Trophoblast cell (in vitro differentiated cells and primary cell): ENCODE measurements at regions not wholly inside any gene's neighbourhood (a gene's known extent, or its start where the extent isn't known, plus 50 kb on each side); places are given as distances from the start of the nearest gene placed in this dataset.
"Not testable (repeated sequence)": the region's sequence is repeated elsewhere in the genome, so short reads cannot be mapped to it uniquely, and the experiment has no call there.

ENCODE experiments used
- DNase-seq, 2 donors: peaks; one replicate each; pipeline ENCODE4 v3.0.0-alpha.2; 2016
- H2AFZ ChIP-seq: 2 replicates; pipeline ENCODE4 v1.6.1; 2013; ENCODE audit warnings: low read length, moderate library complexity, mild to moderate bottlenecking; ENCODE audit not compliant: insufficient read depth, poor library complexity
- H2AK5ac ChIP-seq: 2 replicates; pipeline ENCODE4 v1.6.1; 2013; ENCODE audit warnings: mild to moderate bottlenecking, low read length
- H2BK120ac ChIP-seq: 2 replicates; pipeline ENCODE4 v1.6.1; 2013; ENCODE audit warnings: low read length, mild to moderate bottlenecking, moderate library complexity; ENCODE audit not compliant: insufficient read depth, poor library complexity
- H2BK12ac ChIP-seq: 2 replicates; pipeline ENCODE4 v1.6.1; 2013; ENCODE audit warnings: mild to moderate bottlenecking, low read length, moderate library complexity
- H2BK5ac ChIP-seq: 2 replicates; pipeline ENCODE4 v1.6.1; 2013; ENCODE audit warnings: low read length, low read depth, moderate library complexity, mild to moderate bottlenecking; ENCODE audit not compliant: poor library complexity
- H3K14ac ChIP-seq: 2 replicates; pipeline ENCODE4 v1.6.1; 2013; ENCODE audit warnings: mild to moderate bottlenecking, low read length
- H3K18ac ChIP-seq: 2 replicates; pipeline ENCODE4 v1.6.1; 2013; ENCODE audit warnings: mild to moderate bottlenecking, low read length
- H3K23ac ChIP-seq: 2 replicates; pipeline ENCODE4 v1.6.1; 2013; ENCODE audit warnings: low read length
- H3K27ac ChIP-seq: 2 replicates; pipeline ENCODE4 v1.5.1; 2013; ENCODE audit warnings: low read depth, mild to moderate bottlenecking, inconsistent platforms, low read length, moderate library complexity
- H3K27me3 ChIP-seq: 2 replicates; pipeline ENCODE4 v1.6.1; 2013; ENCODE audit warnings: inconsistent platforms, mild to moderate bottlenecking, low read length, moderate library complexity; ENCODE audit not compliant: insufficient read depth
- H3K36me3 ChIP-seq, 2 experiments: 1 replicate in 1 of 2; 2 replicates in 1 of 2; pipeline ENCODE4 v1.6.1; 2013; ENCODE audit warnings: low read length in 2 of 2, mild to moderate bottlenecking in 2 of 2, moderate library complexity in 1 of 2; ENCODE audit not compliant: insufficient read depth in 2 of 2, control insufficient read depth in 1 of 2
- H3K4ac ChIP-seq: 2 replicates; pipeline ENCODE4 v1.6.1; 2013; ENCODE audit warnings: low read depth, mild to moderate bottlenecking, low read length, moderate library complexity
- H3K4me1 ChIP-seq, 2 experiments: 1 replicate in 1 of 2; 2 replicates in 1 of 2; pipeline ENCODE4 v1.6.1; 2013; ENCODE audit warnings: low read length in 2 of 2, mild to moderate bottlenecking in 2 of 2, moderate library complexity in 1 of 2; ENCODE audit not compliant: insufficient read depth in 2 of 2, control insufficient read depth in 1 of 2
- H3K4me2 ChIP-seq: 2 replicates; pipeline ENCODE4 v1.6.1; 2013; ENCODE audit warnings: inconsistent platforms, mild to moderate bottlenecking, low read length, moderate library complexity
- H3K4me3 ChIP-seq: 2 replicates; pipeline ENCODE4 v1.5.1; 2013; ENCODE audit warnings: mild to moderate bottlenecking, low read depth, low read length, inconsistent platforms
- H3K79me1 ChIP-seq: one replicate; pipeline ENCODE4 v1.6.1; 2013; ENCODE audit warnings: low read length
- H3K79me2 ChIP-seq: 2 replicates; pipeline ENCODE4 v1.6.1; 2013; ENCODE audit warnings: low read length, mild to moderate bottlenecking; ENCODE audit not compliant: control insufficient read depth, insufficient read depth, poor library complexity
- H3K9ac ChIP-seq: 2 replicates; pipeline ENCODE4 v1.6.1; 2013; ENCODE audit warnings: mild to moderate bottlenecking, low read length
- H3K9me3 ChIP-seq: 2 replicates; pipeline ENCODE4 v1.6.1; 2013; ENCODE audit warnings: low read depth, mild to moderate bottlenecking, control low read depth, inconsistent platforms, low read length; ENCODE audit not compliant: insufficient read depth
- H4K12ac ChIP-seq: 2 replicates; pipeline ENCODE4 v1.6.1; 2013; ENCODE audit warnings: low read depth, mild to moderate bottlenecking, low read length, moderate library complexity
- H4K8ac ChIP-seq: 2 replicates; pipeline ENCODE4 v1.6.1; 2013; ENCODE audit warnings: low read depth, mild to moderate bottlenecking, low read length, moderate library complexity
- H4K91ac ChIP-seq: one replicate; pipeline ENCODE4 v1.6.1; 2013; ENCODE audit warnings: low read depth, mild to moderate bottlenecking, low read length, moderate library complexity
- WGBS: extraction: QIAGEN DNeasy Blood & Tissue Kit; methylation state at CpG from one replicate; pipeline ENCODE4 v1.1.7; 2013; ENCODE audit warnings: missing lambda C conversion rate; ENCODE audit not compliant: insufficient read length, insufficient coverage; ENCODE audit errors: extremely low coverage; 5-methylcytosine and 5-hydroxymethylcytosine counted together

GRCh38 chr6:159407211-159407780 lies 238.1 kb downstream of the FNDC1 start:
- not testable (repeated sequence) for H3K27me3 ChIP-seq, H4K12ac ChIP-seq, H4K8ac ChIP-seq, H3K18ac ChIP-seq, H2BK12ac ChIP-seq, H3K9ac ChIP-seq, H3K27ac ChIP-seq, H3K9me3 ChIP-seq, H3K14ac ChIP-seq, H4K91ac ChIP-seq, H3K4me2 ChIP-seq, DNase-seq, H3K79me2 ChIP-seq, H3K79me1 ChIP-seq, H3K36me3 ChIP-seq, H2BK120ac ChIP-seq, H2AFZ ChIP-seq, H3K4me3 ChIP-seq, H2BK5ac ChIP-seq, H2AK5ac ChIP-seq, H3K23ac ChIP-seq, H3K4ac ChIP-seq, H3K4me1 ChIP-seq
- WGBS: no CpG with 5 or more reads among the region's 41 CpGs

- H2AFZ ChIP-seq: no peak overlapping the region
- H3K79me2 ChIP-seq: no peaks in the 10 kb centered on the region
- no peak overlapping the region for H4K91ac ChIP-seq
- WGBS: no CpG with 5 or more reads among the region's 2 CpGs
- no peak overlapping the region for H2AK5ac ChIP-seq
- no peak overlapping the region for H2BK5ac ChIP-seq
- no peaks in the 10 kb centered on the region for H3K27me3 ChIP-seq
- no peak overlapping the region for H4K12ac ChIP-seq
- no peak overlapping the region for H3K9ac ChIP-seq
- no peaks in the 10 kb centered on the region for H3K79me1 ChIP-seq
- no peaks in the 10 kb centered on the region for H3K4me1 ChIP-seq
- no peak overlapping the region for H3K23ac ChIP-seq
- H3K4ac ChIP-seq: no peak overlapping the region
- H3K36me3 ChIP-seq: no peaks in the 10 kb centered on the region
- H3K14ac ChIP-seq: no peak overlapping the region
- H4K8ac ChIP-seq: no peak overlapping the region
- H3K27ac ChIP-seq: no peak overlapping the region
- H3K4me2 ChIP-seq: no peak overlapping the region
- H3K4me3 ChIP-seq: no peak overlapping the region
- no peak overlapping the region for H3K18ac ChIP-seq
- no peak overlapping the region for H2BK120ac ChIP-seq
- peaks cover 17% of the 10 kb centered on the region for H3K9me3 ChIP-seq
- no peak for DNase-seq
- no peak overlapping the region for H2BK12ac ChIP-seq
Measured at GRCh38 chr6:159404296-159404695, 235.1 kb downstream of the FNDC1 start.

GRCh38 chr6:159400826-159401225 lies 231.6 kb downstream of the FNDC1 start:
- no peak overlapping the region for H3K4me2 ChIP-seq
- no peak overlapping the region for H3K18ac ChIP-seq
- H3K27ac ChIP-seq: no peak overlapping the region
- DNase-seq: no peak
- no peak overlapping the region for H3K4ac ChIP-seq
- no peak overlapping the region for H2AFZ ChIP-seq
- no peak overlapping the region for H2BK5ac ChIP-seq
- H3K4me1 ChIP-seq: no peaks in the 10 kb centered on the region
- no peak overlapping the region for H4K8ac ChIP-seq
- H3K4me3 ChIP-seq: no peak overlapping the region
- no peaks in the 10 kb centered on the region for H3K36me3 ChIP-seq
- no peak overlapping the region for H2AK5ac ChIP-seq
- no peak overlapping the region for H3K14ac ChIP-seq
- no peaks in the 10 kb centered on the region for H3K79me1 ChIP-seq
- no peak overlapping the region for H2BK120ac ChIP-seq
- H3K9me3 ChIP-seq: peaks cover 12% of the 10 kb centered on the region
- no peak overlapping the region for H2BK12ac ChIP-seq
- no peak overlapping the region for H3K9ac ChIP-seq
- H4K91ac ChIP-seq: no peak overlapping the region
- WGBS: no CpG with 5 or more reads among the region's 7 CpGs
- no peaks in the 10 kb centered on the region for H3K27me3 ChIP-seq
- H3K79me2 ChIP-seq: no peaks in the 10 kb centered on the region
- no peak overlapping the region for H3K23ac ChIP-seq
- no peak overlapping the region for H4K12ac ChIP-seq

- no peak overlapping the region for H2AFZ ChIP-seq
- no peaks in the 10 kb centered on the region for H3K79me1 ChIP-seq
- no peaks in the 10 kb centered on the region for H3K79me2 ChIP-seq
- H3K27me3 ChIP-seq: no peaks in the 10 kb centered on the region
- no peak overlapping the region for H4K12ac ChIP-seq
- no peak overlapping the region for H2AK5ac ChIP-seq
- H3K27ac ChIP-seq: no peak overlapping the region
- no peak overlapping the region for H4K8ac ChIP-seq
- DNase-seq: no peak
- H3K36me3 ChIP-seq: no peaks in the 10 kb centered on the region
- H2BK120ac ChIP-seq: no peak overlapping the region
- no peak overlapping the region for H4K91ac ChIP-seq
- no peak overlapping the region for H3K9ac ChIP-seq
- H3K4ac ChIP-seq: no peak overlapping the region
- no peak overlapping the region for H3K18ac ChIP-seq
- H3K23ac ChIP-seq: no peak overlapping the region
- no peak overlapping the region for H3K14ac ChIP-seq
- WGBS: no CpG with 5 or more reads among the region's 8 CpGs
- no peak overlapping the region for H3K4me2 ChIP-seq
- H2BK5ac ChIP-seq: no peak overlapping the region
- H3K4me3 ChIP-seq: no peak overlapping the region
- peaks cover 16% of the 10 kb centered on the region for H3K9me3 ChIP-seq
- H2BK12ac ChIP-seq: no peak overlapping the region
- H3K4me1 ChIP-seq: no peaks in the 10 kb centered on the region
Measured at GRCh38 chr6:159399751-159400221, 230.6 kb downstream of the FNDC1 start.
